PC-9 (cell line): ENCODE measurements at regions not wholly inside any gene's neighbourhood (a gene's known extent, or its start where the extent isn't known, plus 50 kb on each side); places are given as distances from the start of the nearest gene placed in this dataset.

Experiments
- BruUV-seq: library from RNA; stranded (reverse); fragments of 400-500 nt; replicated peaks from 2 replicates; lab custom pipeline; 2021; lab: Mats Ljungman, UMichigan
- CTCF ChIA-PET: fragments of 300-600 bp; sonication (Branson Sonifier 250); formaldehyde crosslinking; loops from one replicate; lab custom pipeline; 2022; ENCODE audit warnings: antibody characterized with exemption; lab: Charles Lee
- POLR2A ChIA-PET: fragments of 300-600 bp; sonication (Branson Sonifier 250); formaldehyde crosslinking; loops from one replicate; lab custom pipeline; 2022; ENCODE audit warnings: antibody characterized with exemption; ENCODE audit not compliant: unreplicated experiment; lab: Charles Lee
- DNase-seq, 2 experiments: peaks; one replicate each; pipeline versions ENCODE4 v3.0.0 to v3.0.0-alpha.2; 2015 to 2022; ENCODE audit warnings: mixed read lengths in 1 of 2
- H2AFZ ChIP-seq: fragments of 200-600 bp; sonication (generic); 2 replicates; pipeline ENCODE4 v1.8.1; 2017; ENCODE audit warnings: antibody characterized with exemption
- H3F3A ChIP-seq: fragments of 200-600 bp; sonication (generic); 2 replicates; pipeline ENCODE4 v1.8.1; 2017; ENCODE audit warnings: antibody characterized with exemption, mild to moderate bottlenecking, low read depth; ENCODE audit not compliant: insufficient read depth
- H3K27ac ChIP-seq: fragments of 200-600 bp; sonication (generic); 2 replicates; pipeline ENCODE4 v1.6.1; 2016; ENCODE audit warnings: mixed run types
- H3K27me3 ChIP-seq: fragments of 200-600 bp; sonication (generic); 2 replicates; pipeline ENCODE4 v1.6.1; 2016; ENCODE audit warnings: low read depth, mixed run types; ENCODE audit not compliant: insufficient read depth
- H3K36me3 ChIP-seq: fragments of 200-600 bp; sonication (generic); 2 replicates; pipeline ENCODE4 v1.6.1; 2016; ENCODE audit warnings: low read depth, mixed run types
- H3K4me1 ChIP-seq: fragments of 200-600 bp; sonication (generic); replicated peaks from 2 replicates; pipeline ENCODE4 v1.6.1; 2016; ENCODE audit warnings: mixed run types; ENCODE audit not compliant: insufficient read depth
- H3K4me2 ChIP-seq: fragments of 200-600 bp; sonication (generic); 2 replicates; pipeline ENCODE4 v1.6.1; 2017; ENCODE audit warnings: mixed run types
- H3K4me3 ChIP-seq: fragments of 200-600 bp; sonication (generic); 2 replicates; pipeline ENCODE4 v1.6.1; 2016; ENCODE audit warnings: mixed run types
- H3K79me2 ChIP-seq: fragments of 200-600 bp; sonication (generic); 2 replicates; pipeline ENCODE4 v1.6.1; 2017; ENCODE audit warnings: low read depth, mixed run types
- H3K9me2 ChIP-seq: fragments of 200-600 bp; sonication (generic); 2 replicates; pipeline ENCODE4 v1.8.1; 2017; ENCODE audit warnings: mild to moderate bottlenecking; ENCODE audit not compliant: insufficient read depth
- H3K9me3 ChIP-seq: fragments of 200-600 bp; sonication (generic); 2 replicates; pipeline ENCODE4 v1.8.1; 2016; ENCODE audit warnings: low read depth; ENCODE audit not compliant: insufficient read depth
- H4K20me1 ChIP-seq: fragments of 200-600 bp; sonication (generic); 2 replicates; pipeline ENCODE4 v1.8.1; 2017; ENCODE audit not compliant: insufficient read depth
- EZH2 ChIP-seq: fragments of 200-600 bp; sonication (generic); IDR thresholded peaks from 2 replicates; pipeline ENCODE4 v1.8.0; 2017; ENCODE audit warnings: antibody characterized with exemption, low read depth
- intact Hi-C: fragments of 100-400 bp; cut with micrococcal nuclease; formaldehyde crosslinking; loops from one replicate; pipeline ENCODE4 v1.10.0; 2022; ENCODE audit not compliant: unreplicated experiment
- TF ChIP-seq, protein P1 (sequence below): fragments of 200-600 bp; sonication (generic); conservative IDR thresholded peaks from 2 replicates; pipeline ENCODE4 v1.6.1; 2017; ENCODE audit warnings: mixed run types, antibody characterized with exemption, mild to moderate bottlenecking, moderate library complexity

DNA sequence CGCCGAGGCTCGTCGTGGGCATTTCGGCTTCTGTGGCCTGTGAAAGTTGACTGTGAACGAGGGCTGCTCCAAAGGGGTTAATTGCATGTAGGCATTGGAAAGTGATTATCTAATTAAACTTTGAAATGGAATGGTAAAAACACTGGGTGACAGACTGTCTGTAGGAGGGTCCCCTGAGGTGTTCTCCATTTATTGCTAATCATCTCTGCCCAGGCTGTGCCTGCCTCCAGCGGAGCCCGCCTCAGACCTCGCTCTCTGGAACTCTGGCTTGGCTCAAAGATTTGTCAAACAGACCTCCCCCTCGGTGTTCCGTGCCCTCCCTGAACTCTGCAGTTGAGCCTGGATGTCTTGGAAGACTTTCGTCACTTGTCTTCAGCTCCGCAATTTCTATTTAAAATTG, 50.2 kb upstream of the VRK1 start:
- ChIA-PET POLR2A (no interaction called here), CTCF (no interaction called here)
- no peaks in the 10 kb centered on the region for H3F3A ChIP-seq
- no peaks in the 10 kb centered on the region for H3K4me1 ChIP-seq
- TF ChIP-seq, protein P1, sequence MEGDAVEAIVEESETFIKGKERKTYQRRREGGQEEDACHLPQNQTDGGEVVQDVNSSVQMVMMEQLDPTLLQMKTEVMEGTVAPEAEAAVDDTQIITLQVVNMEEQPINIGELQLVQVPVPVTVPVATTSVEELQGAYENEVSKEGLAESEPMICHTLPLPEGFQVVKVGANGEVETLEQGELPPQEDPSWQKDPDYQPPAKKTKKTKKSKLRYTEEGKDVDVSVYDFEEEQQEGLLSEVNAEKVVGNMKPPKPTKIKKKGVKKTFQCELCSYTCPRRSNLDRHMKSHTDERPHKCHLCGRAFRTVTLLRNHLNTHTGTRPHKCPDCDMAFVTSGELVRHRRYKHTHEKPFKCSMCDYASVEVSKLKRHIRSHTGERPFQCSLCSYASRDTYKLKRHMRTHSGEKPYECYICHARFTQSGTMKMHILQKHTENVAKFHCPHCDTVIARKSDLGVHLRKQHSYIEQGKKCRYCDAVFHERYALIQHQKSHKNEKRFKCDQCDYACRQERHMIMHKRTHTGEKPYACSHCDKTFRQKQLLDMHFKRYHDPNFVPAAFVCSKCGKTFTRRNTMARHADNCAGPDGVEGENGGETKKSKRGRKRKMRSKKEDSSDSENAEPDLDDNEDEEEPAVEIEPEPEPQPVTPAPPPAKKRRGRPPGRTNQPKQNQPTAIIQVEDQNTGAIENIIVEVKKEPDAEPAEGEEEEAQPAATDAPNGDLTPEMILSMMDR = no peak
- TF ChIP-seq EZH2 = no peak
- BruUV-seq = no TSS peak
- intact Hi-C loops = no loop called here
- H3K36me3 ChIP-seq = no peaks in the 10 kb centered on the region
- H2AFZ ChIP-seq = no peak overlapping the region
- no peaks in the 10 kb centered on the region for H3K9me3 ChIP-seq
- no peak overlapping the region for H3K4me2 ChIP-seq
- no peaks in the 10 kb centered on the region; the same call in 1 of the 2 replicates for H3K27me3 ChIP-seq
- DNase-seq = no peak
- H4K20me1 ChIP-seq = no peaks in the 10 kb centered on the region
- H3K27ac ChIP-seq = no peak overlapping the region
- no peaks in the 10 kb centered on the region for H3K9me2 ChIP-seq
- no peak overlapping the region for H3K4me3 ChIP-seq
- no peaks in the 10 kb centered on the region for H3K79me2 ChIP-seq
